GM12878 (cell line): ENCODE measurements at regions not wholly inside any gene's neighbourhood (a gene's known extent, or its start where the extent isn't known, plus 50 kb on each side); places are given as distances from the start of the nearest gene placed in this dataset.

Experiments
- BCL11A ChIP-seq: IDR thresholded peaks from 2 replicates; pipeline ENCODE4 v1.6.1; 2011; ENCODE audit warnings: low read depth, low read length
- EGR1 ChIP-seq, 2 experiments: IDR thresholded peaks; 1 replicate in 1 of 2; 2 replicates in 1 of 2; pipeline ENCODE4 v1.6.1; 2011 to 2012; ENCODE audit warnings: low read depth in 2 of 2, low read length in 2 of 2, borderline replicate concordance in 1 of 2, mild to moderate bottlenecking in 1 of 2, moderate library complexity in 1 of 2
- EZH2 ChIP-seq: IDR thresholded peaks from 2 replicates; pipeline ENCODE4 v1.6.1; 2012; ENCODE audit warnings: low read depth, mild to moderate bottlenecking, control low read depth, inconsistent platforms, low read length, borderline replicate concordance; ENCODE audit not compliant: control insufficient read depth
- FOXK2 ChIP-seq: fragments of 450-650 bp; IDR thresholded peaks from 2 replicates; pipeline ENCODE4 v1.6.1; 2017; ENCODE audit warnings: mild to moderate bottlenecking, moderate library complexity
- GABPA ChIP-seq: IDR thresholded peaks from 2 replicates; pipeline ENCODE4 v1.6.1; 2014; ENCODE audit warnings: antibody characterized with exemption, low read depth, mild to moderate bottlenecking, inconsistent platforms
- SRF ChIP-seq, 2 experiments: IDR thresholded peaks; 2 replicates each; pipeline ENCODE4 v1.6.1; 2011; ENCODE audit warnings: low read depth in 2 of 2, low read length in 2 of 2, mild to moderate bottlenecking in 1 of 2, moderate library complexity in 1 of 2
- YY1 ChIP-seq: IDR thresholded peaks from 2 replicates; pipeline ENCODE4 v1.6.1; 2011; ENCODE audit warnings: low read depth, mild to moderate bottlenecking, low read length
- ZNF217 ChIP-seq: fragments of 450-650 bp; IDR thresholded peaks from 2 replicates; pipeline ENCODE4 v1.6.1; 2017; ENCODE audit warnings: antibody characterized with exemption, mild to moderate bottlenecking
- TF ChIP-seq, protein P1 (sequence below): fragments of 450-650 bp; IDR thresholded peaks from 2 replicates; pipeline ENCODE4 v1.6.1; 2016; ENCODE audit warnings: mild to moderate bottlenecking, moderate library complexity, borderline replicate concordance
- TF ChIP-seq, protein P2 (sequence below), 3 experiments: IDR thresholded peaks in 2 of 3; conservative IDR thresholded peaks in 1 of 3; 2 replicates each; pipeline ENCODE4 v1.5.1; 2011; ENCODE audit warnings: low read depth in 3 of 3, low read length in 3 of 3, mild to moderate bottlenecking in 3 of 3, control low read depth in 2 of 3, moderate library complexity in 2 of 3, inconsistent platforms in 1 of 3, mixed read lengths in 1 of 3; ENCODE audit not compliant: control insufficient read depth in 2 of 3, insufficient read depth in 1 of 3; ENCODE audit errors: extremely low read depth in 1 of 3

DNA sequence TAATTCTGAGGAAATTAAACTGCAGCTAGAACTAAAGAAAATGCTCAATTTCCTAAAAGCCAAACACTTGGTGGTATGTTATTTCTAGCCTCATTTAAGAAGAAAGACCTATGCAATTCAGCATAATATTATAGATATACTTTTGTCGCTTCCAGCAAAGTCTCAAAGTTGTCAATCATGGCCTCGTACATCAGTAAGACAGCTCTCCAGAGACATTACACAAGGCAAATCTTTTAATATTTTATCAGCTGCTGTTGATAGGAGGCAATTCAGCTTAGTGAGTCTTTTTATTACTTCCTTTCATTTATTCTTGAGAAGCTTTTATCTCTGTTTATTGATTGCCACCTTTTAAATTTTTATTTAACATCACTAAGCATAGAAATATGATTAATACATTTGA lies 294.3 kb downstream of the FSIP2 start:
- TF ChIP-seq GABPA (no peak), ZNF217 (no peak), FOXK2 (no peak), SRF (IDR thresholded peaks at IDR 0.05; ENCODE audit: low read depth in 2 of 2, low read length in 2 of 2) (no peak), BCL11A (no peak), EZH2 (no peak), YY1 (no peak), EGR1 (IDR thresholded peaks at IDR 0.05; ENCODE audit: borderline replicate concordance in 1 of 2, low read depth in 2 of 2, low read length in 2 of 2) (no peak)
- TF ChIP-seq, protein P1, sequence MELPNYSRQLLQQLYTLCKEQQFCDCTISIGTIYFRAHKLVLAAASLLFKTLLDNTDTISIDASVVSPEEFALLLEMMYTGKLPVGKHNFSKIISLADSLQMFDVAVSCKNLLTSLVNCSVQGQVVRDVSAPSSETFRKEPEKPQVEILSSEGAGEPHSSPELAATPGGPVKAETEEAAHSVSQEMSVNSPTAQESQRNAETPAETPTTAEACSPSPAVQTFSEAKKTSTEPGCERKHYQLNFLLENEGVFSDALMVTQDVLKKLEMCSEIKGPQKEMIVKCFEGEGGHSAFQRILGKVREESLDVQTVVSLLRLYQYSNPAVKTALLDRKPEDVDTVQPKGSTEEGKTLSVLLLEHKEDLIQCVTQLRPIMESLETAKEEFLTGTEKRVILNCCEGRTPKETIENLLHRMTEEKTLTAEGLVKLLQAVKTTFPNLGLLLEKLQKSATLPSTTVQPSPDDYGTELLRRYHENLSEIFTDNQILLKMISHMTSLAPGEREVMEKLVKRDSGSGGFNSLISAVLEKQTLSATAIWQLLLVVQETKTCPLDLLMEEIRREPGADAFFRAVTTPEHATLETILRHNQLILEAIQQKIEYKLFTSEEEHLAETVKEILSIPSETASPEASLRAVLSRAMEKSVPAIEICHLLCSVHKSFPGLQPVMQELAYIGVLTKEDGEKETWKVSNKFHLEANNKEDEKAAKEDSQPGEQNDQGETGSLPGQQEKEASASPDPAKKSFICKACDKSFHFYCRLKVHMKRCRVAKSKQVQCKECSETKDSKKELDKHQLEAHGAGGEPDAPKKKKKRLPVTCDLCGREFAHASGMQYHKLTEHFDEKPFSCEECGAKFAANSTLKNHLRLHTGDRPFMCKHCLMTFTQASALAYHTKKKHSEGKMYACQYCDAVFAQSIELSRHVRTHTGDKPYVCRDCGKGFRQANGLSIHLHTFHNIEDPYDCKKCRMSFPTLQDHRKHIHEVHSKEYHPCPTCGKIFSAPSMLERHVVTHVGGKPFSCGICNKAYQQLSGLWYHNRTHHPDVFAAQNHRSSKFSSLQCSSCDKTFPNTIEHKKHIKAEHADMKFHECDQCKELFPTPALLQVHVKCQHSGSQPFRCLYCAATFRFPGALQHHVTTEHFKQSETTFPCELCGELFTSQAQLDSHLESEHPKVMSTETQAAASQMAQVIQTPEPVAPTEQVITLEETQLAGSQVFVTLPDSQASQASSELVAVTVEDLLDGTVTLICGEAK, result no peak
- TF ChIP-seq, protein P2, sequence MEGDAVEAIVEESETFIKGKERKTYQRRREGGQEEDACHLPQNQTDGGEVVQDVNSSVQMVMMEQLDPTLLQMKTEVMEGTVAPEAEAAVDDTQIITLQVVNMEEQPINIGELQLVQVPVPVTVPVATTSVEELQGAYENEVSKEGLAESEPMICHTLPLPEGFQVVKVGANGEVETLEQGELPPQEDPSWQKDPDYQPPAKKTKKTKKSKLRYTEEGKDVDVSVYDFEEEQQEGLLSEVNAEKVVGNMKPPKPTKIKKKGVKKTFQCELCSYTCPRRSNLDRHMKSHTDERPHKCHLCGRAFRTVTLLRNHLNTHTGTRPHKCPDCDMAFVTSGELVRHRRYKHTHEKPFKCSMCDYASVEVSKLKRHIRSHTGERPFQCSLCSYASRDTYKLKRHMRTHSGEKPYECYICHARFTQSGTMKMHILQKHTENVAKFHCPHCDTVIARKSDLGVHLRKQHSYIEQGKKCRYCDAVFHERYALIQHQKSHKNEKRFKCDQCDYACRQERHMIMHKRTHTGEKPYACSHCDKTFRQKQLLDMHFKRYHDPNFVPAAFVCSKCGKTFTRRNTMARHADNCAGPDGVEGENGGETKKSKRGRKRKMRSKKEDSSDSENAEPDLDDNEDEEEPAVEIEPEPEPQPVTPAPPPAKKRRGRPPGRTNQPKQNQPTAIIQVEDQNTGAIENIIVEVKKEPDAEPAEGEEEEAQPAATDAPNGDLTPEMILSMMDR (IDR thresholded peaks at IDR 0.05 in 2 of 3, conservative IDR thresholded peaks at IDR 0.05 in 1 of 3; ENCODE audit: control insufficient read depth in 2 of 3, extremely low read depth in 1 of 3, insufficient read depth in 1 of 3, low read depth in 3 of 3, low read length in 3 of 3), result no peak
